Mesenchymal stem cell (in vitro differentiated cells and primary cell): ENCODE measurements at regions not wholly inside any gene's neighbourhood (a gene's known extent, or its start where the extent isn't known, plus 50 kb on each side); places are given as distances from the start of the nearest gene placed in this dataset.

Source experiments
- DNase-seq: peaks from one replicate; pipeline ENCODE4 v3.0.0-alpha.2; 2013
- H2AFZ ChIP-seq: one replicate; pipeline ENCODE4 v1.6.1; 2013; ENCODE audit warnings: low read depth, mild to moderate bottlenecking, control low read depth, inconsistent platforms, low read length, moderate library complexity
- H2AK5ac ChIP-seq: 2 replicates; pipeline ENCODE4 v1.6.1; 2013; ENCODE audit warnings: low read length, moderate library complexity, mild to moderate bottlenecking, inconsistent platforms; ENCODE audit not compliant: severe bottlenecking
- H2BK120ac ChIP-seq: one replicate; pipeline ENCODE4 v1.6.1; 2013; ENCODE audit warnings: low read depth, mild to moderate bottlenecking, inconsistent platforms, low read length, moderate library complexity
- H2BK12ac ChIP-seq, 2 experiments: one replicate each; pipeline ENCODE4 v1.6.1; 2013; ENCODE audit warnings: inconsistent platforms in 2 of 2, low read length in 2 of 2, mild to moderate bottlenecking in 2 of 2, moderate library complexity in 2 of 2, control low read depth in 1 of 2
- H2BK15ac ChIP-seq: one replicate; pipeline ENCODE4 v1.6.1; 2013; ENCODE audit warnings: mild to moderate bottlenecking, low read depth, inconsistent platforms; ENCODE audit not compliant: poor library complexity, severe bottlenecking
- H2BK5ac ChIP-seq: 2 replicates; pipeline ENCODE4 v1.6.1; 2013; ENCODE audit warnings: low read depth, mild to moderate bottlenecking, low read length, control low read depth, inconsistent platforms; ENCODE audit not compliant: poor library complexity, severe bottlenecking
- H3K14ac ChIP-seq, 2 experiments: one replicate each; pipeline ENCODE4 v1.6.1; 2013; ENCODE audit warnings: inconsistent platforms in 2 of 2, low read length in 2 of 2, control low read depth in 1 of 2, mild to moderate bottlenecking in 1 of 2, moderate library complexity in 1 of 2
- H3K18ac ChIP-seq, 2 experiments: one replicate each; pipeline ENCODE4 v1.6.1; 2013; ENCODE audit warnings: inconsistent platforms in 2 of 2, low read length in 2 of 2, control low read depth in 1 of 2, low read depth in 1 of 2, mild to moderate bottlenecking in 1 of 2
- H3K23ac ChIP-seq, 2 experiments: one replicate each; pipeline ENCODE4 v1.6.1; 2013; ENCODE audit warnings: inconsistent platforms in 2 of 2, low read length in 2 of 2, mild to moderate bottlenecking in 2 of 2, moderate library complexity in 2 of 2, control low read depth in 1 of 2
- H3K27ac ChIP-seq: 2 replicates; pipeline ENCODE4 v1.5.1; 2013; ENCODE audit warnings: mild to moderate bottlenecking, moderate library complexity, low read length, control low read depth, inconsistent platforms; ENCODE audit not compliant: poor library complexity, severe bottlenecking
- H3K27me3 ChIP-seq, 2 experiments: 2 replicates each; pipeline versions ENCODE4 v1.6.1 to v1.7.0; 2013; ENCODE audit warnings: low read length in 2 of 2, mild to moderate bottlenecking in 2 of 2, moderate library complexity in 2 of 2, control low read depth in 1 of 2, inconsistent platforms in 1 of 2; ENCODE audit not compliant: control insufficient read depth in 1 of 2, insufficient read depth in 1 of 2
- H3K36me3 ChIP-seq, 2 experiments: 2 replicates each; pipeline versions ENCODE4 v1.6.1 to v1.7.0; 2013; ENCODE audit warnings: low read length in 2 of 2, control low read depth in 1 of 2, inconsistent platforms in 1 of 2, low read depth in 1 of 2, mild to moderate bottlenecking in 1 of 2; ENCODE audit not compliant: insufficient read depth in 2 of 2, control insufficient read depth in 1 of 2
- H3K4ac ChIP-seq, 2 experiments: one replicate each; pipeline ENCODE4 v1.6.1; 2013; ENCODE audit warnings: inconsistent platforms in 2 of 2, low read length in 2 of 2, mild to moderate bottlenecking in 2 of 2, moderate library complexity in 2 of 2, control low read depth in 1 of 2, low read depth in 1 of 2
- H3K4me1 ChIP-seq: 2 replicates; pipeline ENCODE4 v1.6.1; 2013; ENCODE audit warnings: low read depth, low read length, control low read depth; ENCODE audit not compliant: control insufficient read depth, insufficient read depth
- H3K4me2 ChIP-seq: 2 replicates; pipeline ENCODE4 v1.6.1; 2013; ENCODE audit warnings: low read length, mild to moderate bottlenecking, inconsistent platforms; ENCODE audit not compliant: poor library complexity, severe bottlenecking
- H3K4me3 ChIP-seq, 2 experiments: 2 replicates each; pipeline versions ENCODE4 v1.5.1 to v1.7.0; 2013; ENCODE audit warnings: low read length in 2 of 2, mild to moderate bottlenecking in 2 of 2, control low read depth in 1 of 2, low read depth in 1 of 2; ENCODE audit not compliant: insufficient read depth in 1 of 2
- H3K79me1 ChIP-seq: replicated peaks from 2 replicates; pipeline ENCODE4 v1.6.1; 2013; ENCODE audit warnings: mild to moderate bottlenecking, control low read depth, low read length, inconsistent platforms; ENCODE audit not compliant: poor library complexity, severe bottlenecking
- H3K9ac ChIP-seq: 2 replicates; pipeline ENCODE4 v1.7.0; 2013; ENCODE audit warnings: mild to moderate bottlenecking, low read length, moderate library complexity
- H3K9me3 ChIP-seq: 2 replicates; pipeline ENCODE4 v1.7.0; 2013; ENCODE audit warnings: mild to moderate bottlenecking, low read length; ENCODE audit not compliant: control insufficient read depth
- H4K8ac ChIP-seq: one replicate; pipeline ENCODE4 v1.6.1; 2013; ENCODE audit warnings: inconsistent platforms, mild to moderate bottlenecking, low read length, moderate library complexity
- H4K91ac ChIP-seq: one replicate; pipeline ENCODE4 v1.6.1; 2013; ENCODE audit warnings: mild to moderate bottlenecking, low read length, inconsistent platforms
- WGBS: methylation state at CpG from one replicate; pipeline ENCODE4 v1.1.7; 2013; ENCODE audit warnings: mixed read lengths; 5-methylcytosine and 5-hydroxymethylcytosine counted together

GRCh38 chr7:121591926-121592325 lies 195.8 kb upstream of the FAM3C start:
- Histone ChIP-seq H4K8ac (no peak overlapping the region), H2AK5ac (no peak overlapping the region), H3K23ac (no peak overlapping the region), H3K14ac (no peak overlapping the region), H3K9me3 (no peaks in the 10 kb centered on the region), H3K4ac (no peak overlapping the region), H2BK15ac (no peak overlapping the region), H4K91ac (no peak overlapping the region), H3K18ac (no peak overlapping the region), H3K36me3 (no peaks in the 10 kb centered on the region), H3K4me2 (no peak overlapping the region), H2BK12ac (no peak overlapping the region), H3K79me1 (no peaks in the 10 kb centered on the region), H3K4me3 (no peak overlapping the region), H3K27me3 (no peaks in the 10 kb centered on the region), H2AFZ (no peak overlapping the region), H3K27ac (no peak overlapping the region), H3K9ac (no peak overlapping the region), H2BK120ac (no peak overlapping the region), H3K4me1 (no peaks in the 10 kb centered on the region), H2BK5ac (no peak overlapping the region)
- 86% methylated on average over 3 of the region's 3 CpGs for WGBS
- DNase-seq = no peak

- no peaks in the 10 kb centered on the region for H3K4me1 ChIP-seq
- no peaks in the 10 kb centered on the region for H3K9me3 ChIP-seq
- no peak overlapping the region for H4K8ac ChIP-seq
- no peak overlapping the region for H3K14ac ChIP-seq
- H3K18ac ChIP-seq = no peak overlapping the region
- H3K23ac ChIP-seq = no peak overlapping the region
- H3K4me3 ChIP-seq = no peak overlapping the region
- H2BK120ac ChIP-seq = no peak overlapping the region
- H3K9ac ChIP-seq = no peak overlapping the region
- no peak overlapping the region for H4K91ac ChIP-seq
- no peak overlapping the region for H2BK12ac ChIP-seq
- no peaks in the 10 kb centered on the region for H3K79me1 ChIP-seq
- WGBS = 94% methylated on average over 5 of the region's 5 CpGs
- no peak for DNase-seq
- H3K27me3 ChIP-seq = peaks cover 0 to 5% of the 10 kb centered on the region in 2 experiments
- H2AK5ac ChIP-seq = no peak overlapping the region
- no peak overlapping the region for H2AFZ ChIP-seq
- no peaks in the 10 kb centered on the region for H3K36me3 ChIP-seq
- H3K27ac ChIP-seq = no peak overlapping the region
- no peak overlapping the region for H3K4me2 ChIP-seq
- H2BK5ac ChIP-seq = no peak overlapping the region
- no peak overlapping the region for H3K4ac ChIP-seq
- no peak overlapping the region for H2BK15ac ChIP-seq
Observed at GRCh38 chr7:121587435-121587834, 191.3 kb upstream of the FAM3C start.

GRCh38 chr7:121582258-121582657 lies 186.2 kb upstream of the FAM3C start:
- H3K23ac ChIP-seq = no peak overlapping the region
- no peak overlapping the region for H2BK120ac ChIP-seq
- no peak overlapping the region for H3K4me3 ChIP-seq
- H3K9me3 ChIP-seq = no peaks in the 10 kb centered on the region
- H3K9ac ChIP-seq = no peak overlapping the region
- DNase-seq = no peak
- H3K4me2 ChIP-seq = no peak overlapping the region
- H3K27me3 ChIP-seq = peaks cover 0 to 5% of the 10 kb centered on the region in 2 experiments
- H3K27ac ChIP-seq = no peak overlapping the region
- no peak overlapping the region for H4K91ac ChIP-seq
- no peak overlapping the region for H2AFZ ChIP-seq
- H3K4me1 ChIP-seq = no peaks in the 10 kb centered on the region
- no peak overlapping the region for H2AK5ac ChIP-seq
- no peak overlapping the region for H2BK15ac ChIP-seq
- no peak overlapping the region for H3K4ac ChIP-seq
- H3K18ac ChIP-seq = no peak overlapping the region
- no peaks in the 10 kb centered on the region for H3K79me1 ChIP-seq
- no peaks in the 10 kb centered on the region for H3K36me3 ChIP-seq
- H2BK12ac ChIP-seq = no peak overlapping the region
- H2BK5ac ChIP-seq = no peak overlapping the region
- no peak overlapping the region for H3K14ac ChIP-seq
- no peak overlapping the region for H4K8ac ChIP-seq

DNA sequence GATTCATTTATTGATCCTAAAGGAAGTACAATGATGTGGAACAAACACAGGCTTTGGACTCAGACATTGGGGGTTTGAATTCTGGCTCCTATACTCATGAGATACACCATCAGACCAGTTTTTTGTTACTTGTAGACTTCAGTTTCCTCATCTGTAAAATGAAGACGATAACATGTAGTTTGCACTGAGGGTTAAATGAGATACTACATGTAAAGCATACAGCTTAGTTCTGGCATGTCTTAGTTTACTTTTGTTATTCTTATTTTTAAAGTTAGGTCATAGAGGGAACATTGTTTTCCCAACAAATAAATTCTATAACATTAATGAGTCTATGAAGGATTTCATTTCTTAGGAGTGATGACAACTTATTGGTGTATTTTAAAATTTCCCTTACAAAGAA lies 183.5 kb upstream of the FAM3C start:
- Histone ChIP-seq H3K9ac (no peak overlapping the region), H3K4ac (no peak overlapping the region), H2AK5ac (no peak overlapping the region), H3K79me1 (no peaks in the 10 kb centered on the region), H2BK120ac (no peak overlapping the region), H3K9me3 (no peaks in the 10 kb centered on the region), H2BK12ac (no peak overlapping the region), H3K4me1 (no peaks in the 10 kb centered on the region), H4K8ac (no peak overlapping the region), H2AFZ (no peak overlapping the region), H3K36me3 (no peaks in the 10 kb centered on the region), H3K18ac (no peak overlapping the region), H3K27ac (no peak overlapping the region), H3K23ac (no peak overlapping the region), H3K14ac (no peak overlapping the region), H3K27me3 (peaks cover 0 to 2% of the 10 kb centered on the region in 2 experiments), H4K91ac (no peak overlapping the region), H2BK5ac (no peak overlapping the region), H2BK15ac (no peak overlapping the region), H3K4me3 (no peak overlapping the region), H3K4me2 (no peak overlapping the region)
- WGBS = no CpG with 5 or more reads among the region's 1 CpG
- no peak for DNase-seq
